Epithelial cell of proximal tubule (primary cell): ENCODE measurements at regions not wholly inside any gene's neighbourhood (a gene's known extent, or its start where the extent isn't known, plus 50 kb on each side); places are given as distances from the start of the nearest gene placed in this dataset.

Experiments
- DNase-seq: peaks from one replicate; pipeline ENCODE4 v3.0.0-alpha.2; 2011; ENCODE audit warnings: low read depth
- H3K4me3 ChIP-seq: 2 replicates; pipeline ENCODE4 v1.5.1; 2011; ENCODE audit warnings: low read depth, mild to moderate bottlenecking, low read length
- CTCF ChIP-seq: conservative IDR thresholded peaks from 2 replicates; pipeline ENCODE4 v1.5.1; 2012; ENCODE audit warnings: low read depth, mild to moderate bottlenecking, low read length

- no peak for TF ChIP-seq CTCF
- DNase-seq = no peak
- H3K4me3 ChIP-seq = no peak overlapping the region
Observed at GRCh38 chr4:28890949-28891775, 1829.0 kb upstream of the PCDH7 start.

- no peak overlapping the region for H3K4me3 ChIP-seq
- TF ChIP-seq CTCF = no peak
- DNase-seq = no peak
Observed at GRCh38 chr4:28913466-28913865, 1806.7 kb upstream of the PCDH7 start.

GRCh38 chr4:28916585-28916984 lies 1803.6 kb upstream of the PCDH7 start:
- TF ChIP-seq CTCF = no peak
- no peak overlapping the region for H3K4me3 ChIP-seq
- no peak for DNase-seq

- H3K4me3 ChIP-seq = no peak overlapping the region
- DNase-seq = no peak
- TF ChIP-seq CTCF = no peak
Observed at GRCh38 chr4:28918871-28919270, 1801.3 kb upstream of the PCDH7 start.

GRCh38 chr4:28921886-28922285 lies 1798.3 kb upstream of the PCDH7 start:
- TF ChIP-seq CTCF = no peak
- H3K4me3 ChIP-seq = no peak overlapping the region
- DNase-seq = no peak

- H3K4me3 ChIP-seq = no peak overlapping the region
- TF ChIP-seq CTCF = no peak
- DNase-seq = no peak
Observed at GRCh38 chr4:28926156-28926555, 1794.0 kb upstream of the PCDH7 start.

- H3K4me3 ChIP-seq = no peak overlapping the region
- DNase-seq = no peak
- no peak for TF ChIP-seq CTCF
Observed at GRCh38 chr4:28942631-28943030, 1777.5 kb upstream of the PCDH7 start.
